H54 (cell line): ENCODE measurements at regions not wholly inside any gene's neighbourhood (a gene's known extent, or its start where the extent isn't known, plus 50 kb on each side); places are given as distances from the start of the nearest gene placed in this dataset.

Experiments used
- DNase-seq: peaks from one replicate; pipeline ENCODE4 v3.0.0; 2011; ENCODE audit warnings: low spot score, mixed read lengths; ENCODE audit not compliant: insufficient read length
- FAIRE-seq: peaks from 3 replicates; lab custom pipeline; 2011; peaks lifted over from hg19 to GRCh38; lab: Jason Lieb, UNC
- POLR2A ChIP-seq: IDR thresholded peaks from 2 replicates; pipeline ENCODE4 v1.6.1; 2011; ENCODE audit warnings: low read depth, mild to moderate bottlenecking, low read length

DNA sequence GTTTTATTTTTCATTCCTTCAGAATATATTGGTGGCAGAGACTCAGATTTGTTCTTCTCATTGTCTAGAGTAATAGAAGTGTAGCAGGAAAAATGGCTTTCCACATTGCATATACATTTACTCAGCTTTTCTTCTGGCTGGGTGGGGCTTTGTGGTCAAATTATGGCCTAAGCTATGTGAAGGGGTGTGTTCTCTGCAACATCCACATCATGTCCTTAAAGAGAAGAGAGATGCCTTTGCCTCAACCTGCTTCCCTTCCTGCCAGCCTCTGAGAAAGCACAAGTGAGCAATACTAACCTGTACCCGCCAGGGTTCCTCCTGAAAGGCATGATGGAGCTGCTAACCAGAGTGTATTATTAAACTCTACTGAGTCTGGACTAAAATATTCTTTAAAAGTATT, 695.6 kb upstream of the FAM241A start:
- DNase-seq (no peak), FAIRE-seq (no peak)
- no peak for TF ChIP-seq POLR2A

DNA sequence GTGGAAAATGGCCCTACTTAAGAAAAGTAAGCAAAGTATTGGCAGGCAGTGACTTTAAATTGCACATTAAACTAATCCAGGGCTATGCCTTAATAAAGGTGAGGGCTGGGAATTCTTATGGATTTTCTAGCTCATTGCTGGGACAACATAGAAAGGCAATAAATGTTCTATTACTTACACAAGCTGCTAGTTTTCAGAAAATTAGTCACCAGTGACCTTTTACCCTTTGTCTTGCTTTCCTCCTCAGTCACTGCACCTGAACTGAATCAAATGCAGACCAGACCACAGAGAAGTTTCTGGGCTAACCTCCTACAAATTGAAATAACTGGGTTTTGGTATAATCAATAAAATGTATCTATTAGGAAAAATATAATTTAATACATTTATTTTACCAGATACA, 694.4 kb upstream of the FAM241A start:
- FAIRE-seq (no peak), DNase-seq (no peak)
- no peak for TF ChIP-seq POLR2A

- no peak for DNase-seq
- no peak for TF ChIP-seq POLR2A
- FAIRE-seq = no peak
Measured at GRCh38 chr4:111453216-111453615, 692.0 kb upstream of the FAM241A start.

- FAIRE-seq (no peak), DNase-seq (no peak)
- no peak for TF ChIP-seq POLR2A
Measured at GRCh38 chr4:111454961-111455360, 690.3 kb upstream of the FAM241A start.

DNA sequence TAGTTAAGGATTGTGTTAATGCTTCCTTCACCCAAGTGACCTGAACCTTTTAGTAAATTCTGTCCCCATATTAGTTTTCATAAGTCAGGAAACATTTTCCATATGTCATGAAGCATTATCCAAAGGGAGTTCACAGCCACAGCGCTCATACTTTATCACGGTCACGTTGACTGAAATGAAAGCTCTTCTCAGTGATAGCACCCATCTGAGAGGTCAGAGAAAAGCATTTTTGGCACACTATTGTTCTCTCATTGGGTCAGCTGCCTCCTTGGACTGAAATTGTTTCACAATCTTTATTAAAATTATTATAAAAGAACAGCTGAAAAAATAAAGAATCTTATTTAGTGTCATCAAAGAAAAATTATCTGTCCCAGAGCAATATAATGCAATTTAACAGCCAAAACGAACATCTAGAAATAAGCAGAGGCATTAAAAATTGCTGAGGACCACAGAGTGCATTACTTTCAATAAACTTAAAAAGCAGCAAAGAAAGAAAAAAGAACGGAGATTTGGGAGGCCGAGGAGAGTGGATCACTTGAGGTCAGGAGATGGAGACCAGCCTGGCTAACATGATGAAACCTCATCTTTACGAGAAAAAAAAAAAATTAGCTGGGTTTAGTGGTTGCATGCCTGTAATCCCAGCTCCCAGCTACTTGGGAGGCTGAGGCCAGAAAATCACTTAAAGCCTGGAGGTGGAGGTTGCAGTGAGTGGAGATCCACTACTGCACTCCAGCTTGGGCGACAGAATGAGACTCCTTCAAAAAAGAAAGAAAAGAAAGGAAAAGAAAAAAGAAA, 680.8 kb upstream of the FAM241A start:
- FAIRE-seq = no peak
- no peak for TF ChIP-seq POLR2A
- no peak for DNase-seq

- FAIRE-seq = no peak
- no peak for TF ChIP-seq POLR2A
- no peak for DNase-seq
Measured at GRCh38 chr4:111466811-111467604, 678.2 kb upstream of the FAM241A start.

DNA sequence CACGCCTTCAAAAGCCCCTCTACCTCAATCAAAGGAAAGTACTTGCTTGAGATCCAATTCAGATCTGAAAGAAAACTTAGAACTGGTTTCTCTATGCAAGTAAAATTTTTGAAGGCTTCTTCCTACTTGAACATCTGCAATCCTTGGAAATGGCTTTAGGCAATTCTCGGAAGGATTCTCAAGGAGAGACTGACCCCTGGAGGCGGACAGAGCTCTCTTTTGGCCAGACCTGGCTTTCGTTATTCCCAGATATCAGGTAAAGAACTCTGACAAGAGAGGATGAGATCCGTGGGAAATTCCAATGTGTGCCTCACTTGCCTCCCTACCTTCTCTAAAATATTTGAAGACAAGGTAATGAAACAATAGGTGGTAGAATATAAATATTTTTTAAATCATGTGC, 670.3 kb upstream of the FAM241A start:
- FAIRE-seq (no peak), DNase-seq (no peak)
- no peak for TF ChIP-seq POLR2A

GRCh38 chr4:111475666-111476065, 669.6 kb upstream of the FAM241A start:
- no peak for TF ChIP-seq POLR2A
- DNase-seq = no peak
- FAIRE-seq = no peak

- TF ChIP-seq POLR2A = no peak
- no peak for FAIRE-seq
- no peak for DNase-seq
Measured at GRCh38 chr4:111480510-111480909, 664.7 kb upstream of the FAM241A start.

GRCh38 chr4:111483375-111484169, 661.7 kb upstream of the FAM241A start:
- no peak for TF ChIP-seq POLR2A
- DNase-seq = no peak
- FAIRE-seq = no peak

DNA sequence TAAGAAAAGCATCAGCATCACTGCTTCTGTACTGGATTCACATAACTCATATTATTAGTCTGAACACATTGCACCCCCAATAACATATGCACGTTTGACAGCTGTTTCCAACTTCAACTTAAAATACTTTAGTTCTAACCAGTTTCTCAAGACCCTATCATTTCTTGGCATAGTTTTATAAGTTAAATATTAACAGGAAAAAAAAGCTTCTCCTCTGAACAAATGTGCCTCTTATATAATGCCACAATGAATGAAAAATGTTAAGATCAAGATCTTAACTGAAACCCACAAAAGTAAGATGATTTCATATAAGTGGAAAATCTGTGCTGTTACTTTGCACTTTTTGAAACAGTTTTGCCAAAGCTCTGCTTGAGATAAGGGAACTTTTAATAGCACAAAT, 652.8 kb upstream of the FAM241A start:
- FAIRE-seq (no peak), DNase-seq (no peak)
- no peak for TF ChIP-seq POLR2A

DNA sequence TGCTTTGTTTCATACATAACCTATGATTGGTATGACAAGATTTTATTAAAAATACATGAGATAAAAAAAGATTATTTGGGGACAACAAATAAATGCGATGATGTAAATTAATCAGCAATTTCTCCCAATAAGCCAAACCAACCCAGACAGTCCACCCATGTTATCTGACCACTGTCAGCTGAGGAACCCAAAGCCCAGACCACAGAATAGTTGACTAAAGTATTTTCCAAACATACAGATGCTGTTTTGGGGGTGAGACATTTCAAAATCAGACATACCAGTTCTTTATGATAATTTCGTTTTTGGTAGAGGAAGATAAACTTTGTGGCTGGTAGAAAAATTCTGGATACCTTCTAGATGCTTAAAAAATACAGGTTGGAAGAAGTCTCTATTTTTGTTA, 650.8 kb upstream of the FAM241A start:
- FAIRE-seq (no peak), DNase-seq (no peak)
- TF ChIP-seq POLR2A = no peak

DNA sequence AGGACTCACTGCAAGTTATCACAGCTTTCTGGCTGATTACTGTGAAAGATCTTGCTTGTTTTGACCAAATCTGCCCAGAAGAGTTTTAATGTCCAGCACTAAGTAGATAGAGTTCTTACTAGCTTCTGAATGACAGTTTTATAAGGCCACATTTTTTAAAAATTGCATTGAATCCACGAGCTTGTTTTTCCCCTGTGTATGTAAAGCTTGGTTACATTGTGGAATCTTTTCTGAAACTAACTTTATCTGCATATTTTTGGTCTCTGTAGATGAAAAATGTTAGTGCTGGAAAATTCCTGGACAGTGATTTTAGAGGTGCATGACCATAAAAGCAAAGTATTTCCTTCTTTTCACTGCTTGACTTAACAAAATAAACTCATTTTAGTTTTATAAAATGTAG, 650.3 kb upstream of the FAM241A start:
- DNase-seq = no peak
- no peak for TF ChIP-seq POLR2A
- FAIRE-seq = no peak

- DNase-seq (no peak), FAIRE-seq (no peak)
Measured at GRCh38 chr4:111499291-111499690, 646.0 kb upstream of the FAM241A start.

More at GRCh38 chr4:111499291-111499690, 646.0 kb upstream of the FAM241A start:
- TF ChIP-seq POLR2A = no peak
